Stomach (tissue), 8 donors: ENCODE measurements at regions not wholly inside any gene's neighbourhood (a gene's known extent, or its start where the extent isn't known, plus 50 kb on each side); places are given as distances from the start of the nearest gene placed in this dataset.

ENCODE experiments used
- DNase-seq, 2 donors: peaks; one replicate each; pipeline versions ENCODE4 v3.0.0 to v3.0.0-alpha.2; 2013 to 2019
- H3K27ac ChIP-seq, 5 donors: fragments of 200-600 bp in 4 of 5; sonication (generic) in 4 of 5; one replicate each; pipeline ENCODE4 v1.5.1; 2013 to 2019; ENCODE audit warnings: mild to moderate bottlenecking in 1 of 5, moderate library complexity in 1 of 5
- H3K27me3 ChIP-seq, 3 donors: fragments of 200-600 bp; sonication (generic); one replicate each; pipeline ENCODE4 v1.5.1; 2017 to 2019; ENCODE audit warnings: mixed run types in 1 of 3
- H3K36me3 ChIP-seq, 4 donors: fragments of 200-600 bp; sonication (generic); 1 replicate in 3 of 4; 2 replicates in 1 of 4; pipeline ENCODE4 v1.5.1; 2016 to 2019
- H3K4me1 ChIP-seq, 4 donors: fragments of 200-600 bp; sonication (generic); one replicate each; pipeline ENCODE4 v1.5.1; 2016 to 2019
- H3K4me3 ChIP-seq, 4 donors: fragments of 200-600 bp; sonication (generic) in 3 of 4; one replicate each; pipeline ENCODE4 v1.5.1; 2016 to 2019; ENCODE audit warnings: mild to moderate bottlenecking in 1 of 4
- H3K9me3 ChIP-seq, 4 donors: fragments of 200-600 bp; sonication (generic); one replicate each; pipeline ENCODE4 v1.5.1; 2016 to 2019
- EP300 ChIP-seq: sonication (generic); formaldehyde crosslinking; IDR thresholded peaks from one replicate; pipeline ENCODE4 v1.6.1; 2017; ENCODE audit warnings: antibody characterized with exemption
- POLR2A ChIP-seq, 4 donors: fragments of 450-650 bp; IDR thresholded peaks; one replicate each; pipeline ENCODE4 v1.6.1; 2016; ENCODE audit warnings: antibody characterized with exemption in 4 of 4, control low read depth in 2 of 4, mild to moderate bottlenecking in 1 of 4, moderate library complexity in 1 of 4
- POLR2AphosphoS5 ChIP-seq, 3 donors: sonication (generic); formaldehyde crosslinking; IDR thresholded peaks; one replicate each; pipeline ENCODE4 v1.6.1; 2016; ENCODE audit warnings: antibody characterized with exemption in 3 of 3
- WGBS, 5 donors: extraction: QIAGEN DNeasy Blood & Tissue Kit in 3 of 5; methylation state at CpG; one replicate each; pipeline versions ENCODE4 v1.1.5 to v1.1.7; 2013 to 2018; 5-methylcytosine and 5-hydroxymethylcytosine counted together
- intact Hi-C: fragments of 100-400 bp; cut with DNase I; formaldehyde crosslinking; loops from one replicate; pipeline ENCODE4 v1.15.1; 2023; ENCODE audit warnings: low total_unique reads
- TF ChIP-seq, protein P1 (sequence below), 7 experiments: fragments of 450-650 bp in 4 of 7; fragments of 200-600 bp in 3 of 7; sonication (generic) in 3 of 7; IDR thresholded peaks; one replicate each; pipeline ENCODE4 v1.5.1; 2016 to 2019; ENCODE audit warnings: antibody characterized with exemption in 7 of 7, control low read depth in 2 of 7, mild to moderate bottlenecking in 1 of 7
- donor health status: healthy with polysubstance abuse.
- donor health status: Bipolar disorder and iron deficiency.
- donor health status: healthy.

GRCh38 chrX:13177921-13178566, 133.6 kb upstream of the FAM9C start:
- Histone ChIP-seq H3K4me3 (no peak overlapping the region), H3K36me3 (no peaks in the 10 kb centered on the region), H3K27ac (no peak overlapping the region), H3K27me3 (no peaks in the 10 kb centered on the region), H3K9me3 (no peaks in the 10 kb centered on the region), H3K4me1 (no peaks in the 10 kb centered on the region)
- 48 to 67% (median 58%) methylated on average over 6 of the region's 6 CpGs for WGBS, 5 donors
- DNase-seq = no peak
- TF ChIP-seq POLR2AphosphoS5 (IDR thresholded peaks at IDR 0.05) = no peak
- TF ChIP-seq, protein P1, sequence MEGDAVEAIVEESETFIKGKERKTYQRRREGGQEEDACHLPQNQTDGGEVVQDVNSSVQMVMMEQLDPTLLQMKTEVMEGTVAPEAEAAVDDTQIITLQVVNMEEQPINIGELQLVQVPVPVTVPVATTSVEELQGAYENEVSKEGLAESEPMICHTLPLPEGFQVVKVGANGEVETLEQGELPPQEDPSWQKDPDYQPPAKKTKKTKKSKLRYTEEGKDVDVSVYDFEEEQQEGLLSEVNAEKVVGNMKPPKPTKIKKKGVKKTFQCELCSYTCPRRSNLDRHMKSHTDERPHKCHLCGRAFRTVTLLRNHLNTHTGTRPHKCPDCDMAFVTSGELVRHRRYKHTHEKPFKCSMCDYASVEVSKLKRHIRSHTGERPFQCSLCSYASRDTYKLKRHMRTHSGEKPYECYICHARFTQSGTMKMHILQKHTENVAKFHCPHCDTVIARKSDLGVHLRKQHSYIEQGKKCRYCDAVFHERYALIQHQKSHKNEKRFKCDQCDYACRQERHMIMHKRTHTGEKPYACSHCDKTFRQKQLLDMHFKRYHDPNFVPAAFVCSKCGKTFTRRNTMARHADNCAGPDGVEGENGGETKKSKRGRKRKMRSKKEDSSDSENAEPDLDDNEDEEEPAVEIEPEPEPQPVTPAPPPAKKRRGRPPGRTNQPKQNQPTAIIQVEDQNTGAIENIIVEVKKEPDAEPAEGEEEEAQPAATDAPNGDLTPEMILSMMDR (IDR thresholded peaks at IDR 0.05) = no peak
- TF ChIP-seq POLR2A (IDR thresholded peaks at IDR 0.05) = no peak
- no peak for TF ChIP-seq EP300
- intact Hi-C loops = no loop called here

- WGBS, 5 donors = 91 to 100% (median 100%) methylated on average over 2 of the region's 2 CpGs
Observed at GRCh38 chrX:13175056-13175455, 130.6 kb upstream of the FAM9C start.

GRCh38 chrX:13170966-13171558, 126.6 kb upstream of the FAM9C start:
- WGBS, 5 donors = 76 to 94% (median 81%) methylated on average over 2 of the region's 2 CpGs

More at GRCh38 chrX:13175056-13175455, 130.6 kb upstream of the FAM9C start:
- no peak for DNase-seq
- no peaks in the 10 kb centered on the region for H3K27me3 ChIP-seq
- no peaks in the 10 kb centered on the region for H3K4me1 ChIP-seq
- H3K4me3 ChIP-seq = no peak overlapping the region
- no peaks in the 10 kb centered on the region for H3K9me3 ChIP-seq
- no peaks in the 10 kb centered on the region for H3K36me3 ChIP-seq
- TF ChIP-seq POLR2AphosphoS5 (IDR thresholded peaks at IDR 0.05) = no peak
- TF ChIP-seq, protein P1 (IDR thresholded peaks at IDR 0.05) = no peak
- no peak for TF ChIP-seq POLR2A (IDR thresholded peaks at IDR 0.05)
- no peak for TF ChIP-seq EP300
- no peak overlapping the region for H3K27ac ChIP-seq
- intact Hi-C loops = no loop called here

GRCh38 chrX:13169684-13170083, 125.3 kb upstream of the FAM9C start:
- no peak for DNase-seq
- Histone ChIP-seq H3K27ac (no peak overlapping the region), H3K27me3 (no peaks in the 10 kb centered on the region), H3K9me3 (no peaks in the 10 kb centered on the region), H3K36me3 (no peaks in the 10 kb centered on the region), H3K4me1 (peaks cover 0 to 8% (median 0%) of the 10 kb centered on the region in 4 donors), H3K4me3 (no peak overlapping the region)
- TF ChIP-seq EP300 = no peak
- no peak for TF ChIP-seq POLR2A (IDR thresholded peaks at IDR 0.05)
- TF ChIP-seq POLR2AphosphoS5 (IDR thresholded peaks at IDR 0.05) = no peak
- TF ChIP-seq, protein P1 (IDR thresholded peaks at IDR 0.05) = no peak
- WGBS, 5 donors = 98 to 100% (median 99%) methylated on average over 2 of the region's 2 CpGs
- intact Hi-C loops = no loop called here

More at GRCh38 chrX:13170966-13171558, 126.6 kb upstream of the FAM9C start:
- no peak for TF ChIP-seq EP300
- TF ChIP-seq, protein P1 (IDR thresholded peaks at IDR 0.05) = no peak
- TF ChIP-seq POLR2A (IDR thresholded peaks at IDR 0.05) = no peak
- Histone ChIP-seq H3K4me3 (no peak overlapping the region), H3K4me1 (peaks cover 0 to 8% (median 0%) of the 10 kb centered on the region in 4 donors), H3K36me3 (no peaks in the 10 kb centered on the region), H3K27me3 (no peaks in the 10 kb centered on the region), H3K9me3 (no peaks in the 10 kb centered on the region), H3K27ac (no peak overlapping the region)
- intact Hi-C loops = no loop called here
- DNase-seq = no peak
